GM10266 (cell line): ENCODE measurements at regions not wholly inside any gene's neighbourhood (a gene's known extent, or its start where the extent isn't known, plus 50 kb on each side); places are given as distances from the start of the nearest gene placed in this dataset.

Source experiments
- DNase-seq: peaks from one replicate; pipeline ENCODE4 v3.0.0; 2012; ENCODE audit errors: extremely low spot score
- TF ChIP-seq, protein P1 (sequence below): IDR thresholded peaks from 2 replicates; pipeline ENCODE4 v1.5.1; 2012; ENCODE audit warnings: mild to moderate bottlenecking, low read depth; ENCODE audit not compliant: control insufficient read depth, insufficient read depth; ENCODE audit errors: missing control alignments

DNA sequence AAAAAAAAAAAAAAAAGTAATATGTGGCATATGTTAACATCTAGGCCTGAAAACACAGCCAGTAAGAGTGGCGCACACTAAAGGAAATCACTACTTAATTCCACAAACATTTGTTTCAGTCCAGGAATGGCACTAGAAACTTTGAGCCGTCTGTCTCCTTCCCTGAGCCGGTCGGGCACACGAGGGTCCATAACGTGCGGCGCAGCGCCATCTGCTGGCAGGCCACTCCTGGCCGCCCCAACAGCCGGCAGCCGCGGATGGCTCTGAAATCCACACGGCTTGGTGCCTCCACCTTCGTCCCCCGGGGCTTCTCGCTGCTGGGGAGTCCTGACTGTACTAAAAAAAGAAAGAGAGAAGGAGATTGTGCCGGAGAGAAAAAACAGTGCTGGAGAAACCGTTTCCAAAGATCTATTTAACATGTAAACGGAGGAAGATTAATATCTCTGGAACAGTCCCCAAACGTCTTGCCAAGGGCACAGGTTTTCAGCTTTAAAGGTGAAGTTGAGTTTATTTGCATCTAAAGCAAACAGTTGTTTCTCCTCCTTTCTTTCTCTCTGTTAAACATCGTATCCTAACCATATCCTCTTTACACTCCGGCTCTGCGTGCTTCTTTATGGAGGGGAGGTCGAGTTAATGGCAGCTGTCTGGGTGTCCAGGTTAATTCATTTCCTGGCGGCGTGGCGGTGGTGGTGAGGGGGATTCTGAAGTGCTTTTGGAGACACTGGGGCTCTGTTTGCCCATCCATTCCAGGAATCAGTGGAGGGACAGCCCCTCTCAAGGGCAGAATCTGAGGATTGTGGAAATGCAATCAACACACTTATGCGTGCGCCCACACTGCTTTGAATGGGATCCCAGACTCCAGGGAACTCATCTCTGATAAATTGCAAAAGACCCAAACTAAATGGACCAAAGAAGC, 611.3 kb upstream of the SALL1 start:
- peak; percentile 63 for DNase-seq
- TF ChIP-seq, protein P1, sequence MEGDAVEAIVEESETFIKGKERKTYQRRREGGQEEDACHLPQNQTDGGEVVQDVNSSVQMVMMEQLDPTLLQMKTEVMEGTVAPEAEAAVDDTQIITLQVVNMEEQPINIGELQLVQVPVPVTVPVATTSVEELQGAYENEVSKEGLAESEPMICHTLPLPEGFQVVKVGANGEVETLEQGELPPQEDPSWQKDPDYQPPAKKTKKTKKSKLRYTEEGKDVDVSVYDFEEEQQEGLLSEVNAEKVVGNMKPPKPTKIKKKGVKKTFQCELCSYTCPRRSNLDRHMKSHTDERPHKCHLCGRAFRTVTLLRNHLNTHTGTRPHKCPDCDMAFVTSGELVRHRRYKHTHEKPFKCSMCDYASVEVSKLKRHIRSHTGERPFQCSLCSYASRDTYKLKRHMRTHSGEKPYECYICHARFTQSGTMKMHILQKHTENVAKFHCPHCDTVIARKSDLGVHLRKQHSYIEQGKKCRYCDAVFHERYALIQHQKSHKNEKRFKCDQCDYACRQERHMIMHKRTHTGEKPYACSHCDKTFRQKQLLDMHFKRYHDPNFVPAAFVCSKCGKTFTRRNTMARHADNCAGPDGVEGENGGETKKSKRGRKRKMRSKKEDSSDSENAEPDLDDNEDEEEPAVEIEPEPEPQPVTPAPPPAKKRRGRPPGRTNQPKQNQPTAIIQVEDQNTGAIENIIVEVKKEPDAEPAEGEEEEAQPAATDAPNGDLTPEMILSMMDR: peak; percentile 98

DNA sequence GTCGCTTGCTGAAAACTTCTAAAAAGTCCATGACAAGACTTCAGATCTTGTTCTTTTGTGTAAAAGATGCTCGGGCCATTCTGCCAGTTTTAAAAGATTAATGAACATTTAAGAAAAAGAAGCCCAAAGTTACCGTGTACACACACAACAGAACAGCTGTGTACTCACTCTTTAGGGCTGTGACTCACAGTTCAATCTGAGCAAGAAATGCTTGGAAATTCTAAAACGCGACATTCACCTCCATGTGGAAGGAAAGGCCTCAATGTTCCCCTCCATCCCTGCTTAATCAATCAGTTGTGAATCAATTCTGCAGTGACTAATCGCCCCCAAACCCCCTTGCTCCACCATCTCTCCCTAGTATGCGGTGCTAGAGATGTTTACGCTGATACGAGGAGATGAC, 609.9 kb upstream of the SALL1 start:
- no peak for DNase-seq
- TF ChIP-seq, protein P1: no peak

DNA sequence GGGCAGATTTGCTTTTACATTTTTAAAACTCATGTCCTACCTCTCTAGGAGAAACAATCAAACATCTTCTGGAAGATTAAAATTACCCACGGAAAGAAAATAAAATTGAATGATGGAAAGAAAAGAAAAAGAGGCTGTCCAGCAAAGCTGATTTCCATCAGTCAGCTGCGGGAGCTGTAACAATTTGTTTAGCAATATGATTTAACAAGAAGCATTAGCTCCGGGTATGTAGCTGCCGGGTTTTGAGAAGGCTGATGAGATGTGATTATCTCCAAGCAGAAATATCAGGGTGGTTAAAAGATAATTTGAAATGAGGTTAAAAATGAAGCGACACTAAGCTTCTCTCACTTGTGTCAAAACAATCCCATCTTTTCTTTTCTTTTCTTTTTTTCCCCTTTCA, 608.9 kb upstream of the SALL1 start:
- no peak for DNase-seq
- TF ChIP-seq, protein P1: no peak

DNA sequence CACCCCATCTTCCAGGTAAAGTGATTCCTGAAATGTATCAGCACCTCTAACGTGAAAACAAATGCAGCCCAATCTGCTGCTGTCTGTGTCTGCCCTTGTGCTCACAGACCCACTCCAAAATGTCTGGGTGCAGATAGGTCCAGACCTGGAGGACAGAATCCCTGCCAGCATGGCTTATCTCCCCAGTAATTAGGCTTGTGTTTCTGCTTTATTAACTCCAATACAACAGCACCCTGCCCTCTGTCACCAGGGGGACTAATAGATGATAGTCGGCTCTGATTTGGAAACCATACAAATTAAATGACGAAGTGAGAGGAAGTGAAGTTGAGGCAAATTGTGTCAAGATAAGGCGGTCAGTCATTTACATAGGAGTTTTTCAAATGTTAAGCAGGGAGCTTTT, 608.3 kb upstream of the SALL1 start:
- TF ChIP-seq, protein P1: no peak
- no peak for DNase-seq

DNA sequence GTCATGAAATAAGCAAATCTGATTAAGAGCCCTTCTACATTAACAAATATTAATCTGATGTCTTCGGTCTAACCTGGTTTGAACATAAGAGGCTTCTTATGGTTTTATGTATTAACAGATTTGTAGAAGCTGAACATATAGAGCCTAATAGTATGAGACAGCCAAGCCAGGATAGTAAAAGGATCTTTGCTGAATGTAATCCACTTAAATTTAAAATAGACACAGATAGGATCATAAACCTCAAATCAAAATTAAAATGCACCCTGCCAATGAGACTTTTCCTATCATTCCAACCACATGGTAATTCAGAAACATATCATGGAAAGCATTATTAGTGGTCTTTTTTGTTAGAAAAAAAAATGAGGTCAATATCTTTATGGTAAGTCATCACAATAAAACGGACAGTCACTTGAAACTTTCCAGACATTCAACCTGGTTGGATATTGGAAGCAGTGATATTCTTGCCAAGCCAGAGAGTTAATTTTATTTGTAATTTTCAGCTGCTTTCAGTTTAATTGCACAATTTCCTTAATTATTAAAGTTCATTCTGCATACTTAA, 606.9 kb upstream of the SALL1 start:
- DNase-seq: no peak
- TF ChIP-seq, protein P1: no peak

DNA sequence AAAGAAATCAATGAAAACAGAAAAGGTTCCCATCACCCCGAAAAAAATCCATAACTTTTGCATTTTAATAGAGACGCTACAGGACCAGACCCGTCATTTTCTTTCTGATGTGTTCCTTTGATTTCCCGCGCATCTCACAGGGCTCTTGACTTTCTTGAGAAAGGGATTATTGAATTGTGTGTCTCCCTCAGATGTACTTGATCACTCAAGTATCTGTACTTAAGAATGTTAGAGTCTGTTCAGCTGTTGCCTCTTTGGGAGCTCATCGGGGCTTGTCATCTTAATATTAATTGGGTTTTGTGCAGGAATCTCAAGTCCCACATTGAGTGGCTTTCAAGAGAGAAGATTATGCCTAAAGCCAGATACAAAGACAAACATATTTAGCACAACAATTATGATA, 606.4 kb upstream of the SALL1 start:
- TF ChIP-seq, protein P1: no peak
- DNase-seq: no peak

DNA sequence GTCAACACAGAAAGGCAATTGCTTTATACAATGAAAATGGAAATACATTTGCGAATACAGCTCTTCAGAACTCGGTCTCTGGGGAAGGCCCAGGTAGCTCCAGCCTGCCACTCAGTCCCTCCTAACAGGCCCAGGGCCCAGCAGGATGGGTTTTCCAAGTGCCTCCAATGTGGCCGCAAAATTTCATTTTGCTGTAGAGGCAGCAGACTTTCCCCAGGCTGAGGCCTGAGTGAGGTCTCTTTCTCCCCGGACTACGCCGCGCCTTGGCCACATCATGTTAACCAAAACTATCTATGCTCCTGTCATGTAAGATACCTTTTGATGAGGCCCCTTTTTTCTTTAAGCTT, 606.0 kb upstream of the SALL1 start:
- TF ChIP-seq, protein P1: no peak
- no peak for DNase-seq
